H9 (cell line): ENCODE measurements at regions not wholly inside any gene's neighbourhood (a gene's known extent, or its start where the extent isn't known, plus 50 kb on each side); places are given as distances from the start of the nearest gene placed in this dataset.

Experiments
- DNase-seq: peaks from one replicate; pipeline ENCODE4 v3.0.0-alpha.2; 2017
- H2AFZ ChIP-seq: one replicate; pipeline ENCODE4 v1.6.1; 2013; ENCODE audit warnings: mild to moderate bottlenecking, low read length, control low read depth, moderate library complexity
- H2AK5ac ChIP-seq: 2 replicates; pipeline ENCODE4 v1.6.1; 2013; ENCODE audit warnings: low read length, control low read depth, mixed read lengths; ENCODE audit not compliant: insufficient read length
- H2BK120ac ChIP-seq: one replicate; pipeline ENCODE4 v1.6.1; 2013; ENCODE audit warnings: low read depth, mild to moderate bottlenecking, low read length, control low read depth, inconsistent platforms; ENCODE audit not compliant: poor library complexity, severe bottlenecking
- H2BK12ac ChIP-seq: 2 replicates; pipeline ENCODE4 v1.6.1; 2013; ENCODE audit warnings: low read length, control low read depth, mixed read lengths, low read depth; ENCODE audit not compliant: insufficient read length
- H2BK15ac ChIP-seq: 2 replicates; pipeline ENCODE4 v1.6.1; 2013; ENCODE audit warnings: low read depth, low read length, control low read depth
- H2BK20ac ChIP-seq: one replicate; pipeline ENCODE4 v1.6.1; 2013; ENCODE audit warnings: low read depth, mild to moderate bottlenecking, low read length, control low read depth, inconsistent platforms; ENCODE audit not compliant: poor library complexity, severe bottlenecking
- H2BK5ac ChIP-seq: 2 replicates; pipeline ENCODE4 v1.6.1; 2013; ENCODE audit warnings: low read length, control low read depth, mixed read lengths; ENCODE audit not compliant: insufficient read length
- H3K14ac ChIP-seq: 2 replicates; pipeline ENCODE4 v1.6.1; 2013; ENCODE audit warnings: low read length, control low read depth; ENCODE audit not compliant: insufficient read depth
- H3K18ac ChIP-seq: 2 replicates; pipeline ENCODE4 v1.6.1; 2013; ENCODE audit warnings: low read depth, mild to moderate bottlenecking, mixed read lengths, low read length, control low read depth; ENCODE audit not compliant: insufficient read length
- H3K23ac ChIP-seq: 2 replicates; pipeline ENCODE4 v1.6.1; 2013; ENCODE audit warnings: low read length, control low read depth, mixed read lengths, low read depth; ENCODE audit not compliant: insufficient read length
- H3K23me2 ChIP-seq: 2 replicates; pipeline ENCODE4 v1.6.1; 2013; ENCODE audit warnings: low read depth, mild to moderate bottlenecking, mixed read lengths, low read length, control low read depth; ENCODE audit not compliant: insufficient read length, poor library complexity, severe bottlenecking
- H3K27ac ChIP-seq: 2 replicates; pipeline ENCODE4 v1.5.1; 2013; ENCODE audit warnings: low read length, control low read depth, mixed read lengths, low read depth; ENCODE audit not compliant: insufficient read length
- H3K27me3 ChIP-seq: 2 replicates; pipeline ENCODE4 v1.6.1; 2013; ENCODE audit warnings: low read length, control low read depth, inconsistent platforms; ENCODE audit not compliant: insufficient read depth
- H3K4ac ChIP-seq: 2 replicates; pipeline ENCODE4 v1.6.1; 2013; ENCODE audit warnings: low read depth, mild to moderate bottlenecking, control low read depth, inconsistent platforms, low read length, moderate library complexity
- H3K4me1 ChIP-seq: 2 replicates; pipeline ENCODE4 v1.6.1; 2013; ENCODE audit warnings: low read length, control low read depth, inconsistent platforms; ENCODE audit not compliant: insufficient read depth
- H3K4me2 ChIP-seq: 2 replicates; pipeline ENCODE4 v1.6.1; 2013; ENCODE audit warnings: low read length, control low read depth, mixed read lengths; ENCODE audit not compliant: insufficient read length, insufficient read depth
- H3K56ac ChIP-seq: 2 replicates; pipeline ENCODE4 v1.6.1; 2013; ENCODE audit warnings: low read depth, mild to moderate bottlenecking, mixed read lengths, low read length, control low read depth; ENCODE audit not compliant: insufficient read length
- H3K79me1 ChIP-seq: 2 replicates; pipeline ENCODE4 v1.6.1; 2013; ENCODE audit warnings: low read depth, mild to moderate bottlenecking, moderate library complexity, low read length, control low read depth, inconsistent platforms; ENCODE audit not compliant: insufficient read depth, poor library complexity, severe bottlenecking
- H3K79me2 ChIP-seq: 2 replicates; pipeline ENCODE4 v1.6.1; 2013; ENCODE audit warnings: low read length, control low read depth, inconsistent platforms; ENCODE audit not compliant: insufficient read depth
- H3K9ac ChIP-seq: 2 replicates; pipeline ENCODE4 v1.6.1; 2013; ENCODE audit warnings: low read length, control low read depth, mixed read lengths; ENCODE audit not compliant: insufficient read length; ENCODE audit errors: extremely low read depth
- H3K9me3 ChIP-seq: one replicate; pipeline ENCODE4 v1.6.1; 2013; ENCODE audit warnings: low read depth, low read length, inconsistent platforms; ENCODE audit not compliant: control insufficient read depth
- H3T11ph ChIP-seq: one replicate; pipeline ENCODE4 v1.6.1; 2013; ENCODE audit warnings: mild to moderate bottlenecking, low read length, control low read depth, inconsistent platforms
- H4K20me1 ChIP-seq: one replicate; pipeline ENCODE4 v1.6.1; 2013; ENCODE audit not compliant: control insufficient read depth, insufficient read length, insufficient read depth
- H4K5ac ChIP-seq: 2 replicates; pipeline ENCODE4 v1.6.1; 2013; ENCODE audit warnings: low read depth, mild to moderate bottlenecking, mixed read lengths, low read length, control low read depth; ENCODE audit not compliant: insufficient read length
- H4K8ac ChIP-seq: replicated peaks from 2 replicates; pipeline ENCODE4 v1.6.1; 2013; ENCODE audit warnings: low read length, control low read depth, mixed read lengths, low read depth; ENCODE audit not compliant: insufficient read length
- H4K91ac ChIP-seq: 2 replicates; pipeline ENCODE4 v1.6.1; 2013; ENCODE audit warnings: low read depth, mild to moderate bottlenecking, moderate library complexity, mixed read lengths, low read length, control low read depth; ENCODE audit not compliant: insufficient read length
- H3K27ac Mint-ChIP-seq, 3 experiments: 2 replicates in 2 of 3; 3 replicates in 1 of 3; pipeline ENCODE4 v1.8.0; 2020 to 2021; ENCODE audit warnings: mixed read lengths in 3 of 3, mild to moderate bottlenecking in 1 of 3, moderate library complexity in 1 of 3
- H3K27me3 Mint-ChIP-seq: 2 replicates; pipeline ENCODE4 v1.8.0; 2021; ENCODE audit warnings: low read depth, mild to moderate bottlenecking, moderate library complexity, mixed read lengths
- H3K36me3 Mint-ChIP-seq, 3 experiments: 2 replicates in 2 of 3; 3 replicates in 1 of 3; pipeline ENCODE4 v1.8.0; 2020 to 2021; ENCODE audit warnings: low read depth in 3 of 3, mixed read lengths in 3 of 3; ENCODE audit not compliant: insufficient read depth in 1 of 3
- H3K4me1 Mint-ChIP-seq, 2 experiments: 2 replicates each; pipeline ENCODE4 v1.8.0; 2020; ENCODE audit warnings: mixed read lengths in 2 of 2
- H3K4me3 Mint-ChIP-seq, 2 experiments: 2 replicates in 1 of 2; 3 replicates in 1 of 2; pipeline ENCODE4 v1.8.0; 2020 to 2021; ENCODE audit warnings: mild to moderate bottlenecking in 2 of 2, mixed read lengths in 2 of 2, moderate library complexity in 1 of 2
- H3K9me3 Mint-ChIP-seq, 2 experiments: 2 replicates in 1 of 2; 3 replicates in 1 of 2; pipeline ENCODE4 v1.8.0; 2020; ENCODE audit warnings: mild to moderate bottlenecking in 2 of 2, mixed read lengths in 2 of 2, moderate library complexity in 1 of 2
- CTCF ChIP-seq: fragments of 200-600 bp; sonication (generic); conservative IDR thresholded peaks from 3 replicates; pipeline ENCODE4 v1.8.0; 2021; ENCODE audit warnings: antibody characterized with exemption, mild to moderate bottlenecking
- WGBS: extraction: QIAGEN DNeasy Blood & Tissue Kit; methylation state at CpG from one replicate; pipeline ENCODE4 v1.1.7; 2013; ENCODE audit warnings: missing lambda C conversion rate, low lambda C conversion rate, mixed read lengths; ENCODE audit not compliant: insufficient read length; ENCODE audit errors: extremely low coverage; 5-methylcytosine and 5-hydroxymethylcytosine counted together

GRCh38 chr2:120860579-120860922, 124.9 kb downstream of the GLI2 start:
- H4K5ac ChIP-seq, result no peak overlapping the region
- no peaks in the 10 kb centered on the region; the same call in 1 of the 2 replicates for H3K27me3 Mint-ChIP-seq
- peaks cover 59 to 78% of the 10 kb centered on the region in 2 experiments for H3K4me1 Mint-ChIP-seq
- no peak overlapping the region for H4K91ac ChIP-seq
- no peak overlapping the region for H3K18ac ChIP-seq
- no peaks in the 10 kb centered on the region for H3K79me1 ChIP-seq
- TF ChIP-seq CTCF, result no peak
- no peak overlapping the region for H2AK5ac ChIP-seq
- no peak overlapping the region for H3K23ac ChIP-seq
- H3K9me3 Mint-ChIP-seq, result no peaks in the 10 kb centered on the region
- H3K9ac ChIP-seq, result no peak overlapping the region
- no peaks in the 10 kb centered on the region for H3K9me3 ChIP-seq
- no peak overlapping the region for H3K56ac ChIP-seq
- H3K14ac ChIP-seq, result no peak overlapping the region
- no peaks in the 10 kb centered on the region for H3K23me2 ChIP-seq
- H3K36me3 Mint-ChIP-seq, result peaks cover 3 to 8% (median 6%) of the 10 kb centered on the region in 3 experiments; a peak in 3 of 7 replicates
- H3K27ac ChIP-seq, result no peak overlapping the region
- no peak overlapping the region for H2BK120ac ChIP-seq
- H2BK20ac ChIP-seq, result no peak overlapping the region
- H4K8ac ChIP-seq, result no peak overlapping the region
- no peak overlapping the region for H3K4me3 Mint-ChIP-seq
- no peak overlapping the region for H2AFZ ChIP-seq
- H4K20me1 ChIP-seq, result no peaks in the 10 kb centered on the region
- H3K27me3 ChIP-seq, result no peaks in the 10 kb centered on the region
- no CpG with 5 or more reads among the region's 4 CpGs for WGBS
- H2BK5ac ChIP-seq, result no peak overlapping the region
- H2BK12ac ChIP-seq, result no peak overlapping the region
- H3T11ph ChIP-seq, result no peak overlapping the region
- H3K27ac Mint-ChIP-seq, result no peak overlapping the region; a peak in 1 of 7 replicates
- H3K79me2 ChIP-seq, result no peaks in the 10 kb centered on the region; the same call in 1 of the 2 replicates
- no peak for DNase-seq
- no peak overlapping the region for H2BK15ac ChIP-seq
- H3K4ac ChIP-seq, result no peak overlapping the region
- no peak overlapping the region for H3K4me2 ChIP-seq
- H3K4me1 ChIP-seq, result peaks cover 18% of the 10 kb centered on the region
